DND-41 (cell line): ENCODE measurements at regions not wholly inside any gene's neighbourhood (a gene's known extent, or its start where the extent isn't known, plus 50 kb on each side); places are given as distances from the start of the nearest gene placed in this dataset.

Experiments used
- ATAC-seq: fragments of 200-7000 bp; cut with Tn5 transposase; 3 replicates; pipeline ENCODE4 v1.9.1; 2021; ENCODE audit warnings: low read depth; ENCODE audit not compliant: insufficient read depth
- DNase-seq: peaks from one replicate; pipeline ENCODE4 v3.0.0-alpha.2; 2020
- H2AFZ ChIP-seq: 2 replicates; pipeline ENCODE4 v1.6.0; 2012; ENCODE audit warnings: low read depth, low read length
- H3K27ac ChIP-seq: 2 replicates; pipeline ENCODE4 v1.5.1; 2012; ENCODE audit warnings: low read length, inconsistent platforms
- H3K27me3 ChIP-seq: fragments of 200-600 bp; sonication (generic); 2 replicates; pipeline ENCODE4 v1.6.0; 2012; ENCODE audit warnings: low read length, mild to moderate bottlenecking, inconsistent platforms; ENCODE audit not compliant: insufficient read depth, poor library complexity
- H3K36me3 ChIP-seq: 2 replicates; pipeline ENCODE4 v1.5.1; 2012; ENCODE audit warnings: low read length, inconsistent platforms; ENCODE audit not compliant: insufficient read depth
- H3K4me1 ChIP-seq: 2 replicates; pipeline ENCODE4 v1.5.1; 2012; ENCODE audit warnings: mild to moderate bottlenecking, low read length; ENCODE audit not compliant: insufficient read depth
- H3K4me2 ChIP-seq: 2 replicates; pipeline ENCODE4 v1.6.0; 2012; ENCODE audit warnings: mild to moderate bottlenecking, moderate library complexity, low read length, inconsistent platforms; ENCODE audit not compliant: insufficient read depth
- H3K4me3 ChIP-seq, 2 experiments: fragments of 200-600 bp in 1 of 2; shearing (Covaris generic) in 1 of 2; 2 replicates each; pipeline ENCODE4 v1.5.1; 2012 to 2016; ENCODE audit warnings: inconsistent platforms in 2 of 2, low read length in 2 of 2, mild to moderate bottlenecking in 2 of 2, low read depth in 1 of 2, moderate library complexity in 1 of 2
- H3K79me2 ChIP-seq: 2 replicates; pipeline ENCODE4 v1.6.0; 2012; ENCODE audit warnings: low read length, inconsistent platforms; ENCODE audit not compliant: insufficient read depth
- H3K9ac ChIP-seq: 2 replicates; pipeline ENCODE4 v1.6.0; 2012; ENCODE audit warnings: low read depth, mild to moderate bottlenecking, inconsistent platforms, low read length, moderate library complexity
- H3K9me3 ChIP-seq: 2 replicates; pipeline ENCODE4 v1.5.1; 2012; ENCODE audit warnings: low read length, moderate library complexity, mild to moderate bottlenecking, inconsistent platforms; ENCODE audit not compliant: insufficient read depth, severe bottlenecking
- H4K20me1 ChIP-seq: 2 replicates; pipeline ENCODE4 v1.6.0; 2012; ENCODE audit warnings: low read length; ENCODE audit not compliant: insufficient read depth
- CTCF ChIP-seq: IDR thresholded peaks from 2 replicates; pipeline ENCODE4 v1.5.1; 2012; ENCODE audit warnings: borderline replicate concordance, low read length, moderate library complexity, mild to moderate bottlenecking; ENCODE audit not compliant: poor library complexity, severe bottlenecking; ENCODE audit errors: extremely low read depth
- EZH2 ChIP-seq: IDR thresholded peaks from 3 replicates; pipeline ENCODE4 v1.6.1; 2012; ENCODE audit warnings: borderline replicate concordance, low read depth, mild to moderate bottlenecking, moderate library complexity, low read length, inconsistent platforms; ENCODE audit not compliant: severe bottlenecking

- Histone ChIP-seq H3K4me1 (no peaks in the 10 kb centered on the region), H3K27ac (no peak overlapping the region), H2AFZ (no peak overlapping the region), H3K79me2 (no peaks in the 10 kb centered on the region), H3K4me2 (no peak overlapping the region), H3K27me3 (no peaks in the 10 kb centered on the region), H4K20me1 (no peaks in the 10 kb centered on the region), H3K36me3 (no peaks in the 10 kb centered on the region), H3K4me3 (no peak overlapping the region), H3K9ac (no peak overlapping the region), H3K9me3 (no peaks in the 10 kb centered on the region)
- DNase-seq (no peak), ATAC-seq (no peak)
- TF ChIP-seq EZH2 (no peak), CTCF (no peak)
Measured at GRCh38 chr4:89363786-89364185, 56.2 kb upstream of the GPRIN3 start.

- H2AFZ ChIP-seq = no peak overlapping the region
Measured at GRCh38 chr4:89358935-89359638, 51.5 kb upstream of the GPRIN3 start.

GRCh38 chr4:89357787-89358186 is 50.2 kb upstream of the GPRIN3 start:
- DNase-seq (no peak), ATAC-seq (no peak)
- Histone ChIP-seq H4K20me1 (no peaks in the 10 kb centered on the region), H3K27me3 (no peaks in the 10 kb centered on the region), H3K4me3 (no peak overlapping the region), H3K79me2 (no peaks in the 10 kb centered on the region), H3K9ac (no peak overlapping the region), H3K4me2 (no peak overlapping the region), H3K4me1 (no peaks in the 10 kb centered on the region), H3K9me3 (no peaks in the 10 kb centered on the region), H2AFZ (no peak overlapping the region), H3K27ac (no peak overlapping the region), H3K36me3 (no peaks in the 10 kb centered on the region)
- no peak for TF ChIP-seq EZH2
- TF ChIP-seq CTCF = no peak

More at GRCh38 chr4:89358935-89359638, 51.5 kb upstream of the GPRIN3 start:
- no peaks in the 10 kb centered on the region for H3K9me3 ChIP-seq
- H3K4me1 ChIP-seq = no peaks in the 10 kb centered on the region
- no peak for DNase-seq
- ATAC-seq = no peak
- TF ChIP-seq CTCF = no peak
- TF ChIP-seq EZH2 = no peak
- H3K27me3 ChIP-seq = no peaks in the 10 kb centered on the region
- no peaks in the 10 kb centered on the region for H3K36me3 ChIP-seq
- no peaks in the 10 kb centered on the region for H4K20me1 ChIP-seq
- no peaks in the 10 kb centered on the region for H3K79me2 ChIP-seq
- no peak overlapping the region for H3K4me3 ChIP-seq
- no peak overlapping the region for H3K9ac ChIP-seq
- no peak overlapping the region for H3K4me2 ChIP-seq
- no peak overlapping the region for H3K27ac ChIP-seq
